ENCODE measurements at regions not wholly inside any gene's neighbourhood (a gene's known extent, or its start where the extent isn't known, plus 50 kb on each side); places are given as distances from the start of the nearest gene placed in this dataset.

DNA sequence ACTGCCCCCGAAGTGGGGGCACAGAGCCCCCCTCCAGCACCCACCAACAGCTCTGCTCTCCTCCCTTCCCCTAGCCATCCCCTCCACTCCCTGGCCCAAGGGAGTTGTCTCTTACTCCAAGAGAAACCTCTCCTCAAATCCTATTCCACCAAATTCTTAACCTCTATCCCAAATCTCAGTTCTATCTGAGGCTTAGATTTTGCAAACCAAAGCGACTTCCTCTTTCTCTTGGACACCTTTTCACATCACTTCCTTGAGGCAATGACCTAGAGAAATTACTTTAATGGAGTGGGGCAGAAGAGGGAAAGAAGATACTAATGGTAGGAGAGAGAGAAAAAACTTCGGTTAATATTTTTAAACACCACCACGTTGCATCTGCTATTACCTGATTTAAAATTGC lies 167.2 kb downstream of the SS18 start:
- TF ChIP-seq, protein P1, sequence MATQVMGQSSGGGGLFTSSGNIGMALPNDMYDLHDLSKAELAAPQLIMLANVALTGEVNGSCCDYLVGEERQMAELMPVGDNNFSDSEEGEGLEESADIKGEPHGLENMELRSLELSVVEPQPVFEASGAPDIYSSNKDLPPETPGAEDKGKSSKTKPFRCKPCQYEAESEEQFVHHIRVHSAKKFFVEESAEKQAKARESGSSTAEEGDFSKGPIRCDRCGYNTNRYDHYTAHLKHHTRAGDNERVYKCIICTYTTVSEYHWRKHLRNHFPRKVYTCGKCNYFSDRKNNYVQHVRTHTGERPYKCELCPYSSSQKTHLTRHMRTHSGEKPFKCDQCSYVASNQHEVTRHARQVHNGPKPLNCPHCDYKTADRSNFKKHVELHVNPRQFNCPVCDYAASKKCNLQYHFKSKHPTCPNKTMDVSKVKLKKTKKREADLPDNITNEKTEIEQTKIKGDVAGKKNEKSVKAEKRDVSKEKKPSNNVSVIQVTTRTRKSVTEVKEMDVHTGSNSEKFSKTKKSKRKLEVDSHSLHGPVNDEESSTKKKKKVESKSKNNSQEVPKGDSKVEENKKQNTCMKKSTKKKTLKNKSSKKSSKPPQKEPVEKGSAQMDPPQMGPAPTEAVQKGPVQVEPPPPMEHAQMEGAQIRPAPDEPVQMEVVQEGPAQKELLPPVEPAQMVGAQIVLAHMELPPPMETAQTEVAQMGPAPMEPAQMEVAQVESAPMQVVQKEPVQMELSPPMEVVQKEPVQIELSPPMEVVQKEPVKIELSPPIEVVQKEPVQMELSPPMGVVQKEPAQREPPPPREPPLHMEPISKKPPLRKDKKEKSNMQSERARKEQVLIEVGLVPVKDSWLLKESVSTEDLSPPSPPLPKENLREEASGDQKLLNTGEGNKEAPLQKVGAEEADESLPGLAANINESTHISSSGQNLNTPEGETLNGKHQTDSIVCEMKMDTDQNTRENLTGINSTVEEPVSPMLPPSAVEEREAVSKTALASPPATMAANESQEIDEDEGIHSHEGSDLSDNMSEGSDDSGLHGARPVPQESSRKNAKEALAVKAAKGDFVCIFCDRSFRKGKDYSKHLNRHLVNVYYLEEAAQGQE (IDR thresholded peaks at IDR 0.05; ENCODE audit: unreplicated experiment) = no peak
- TF ChIP-seq ZNF331 (CRISPR knock-in tag; IDR thresholded peaks at IDR 0.05; ENCODE audit: low read depth) (no peak), EZH2 (IDR thresholded peaks at IDR 0.05; ENCODE audit: low read depth, unreplicated experiment) (no peak), CTCF (conservative IDR thresholded peaks at IDR 0.05; ENCODE audit: low read depth in 2 of 2) (no peak), EZH2phosphoT487 (IDR thresholded peaks at IDR 0.05; ENCODE audit: unreplicated experiment) (no peak), CREB1 (CRISPR knock-in tag; IDR thresholded peaks at IDR 0.05; ENCODE audit: low read depth) (no peak), ETS1 (IDR thresholded peaks at IDR 0.05) (no peak), ZNF114 (CRISPR knock-in tag; IDR thresholded peaks at IDR 0.05) (no peak), NANOG (IDR thresholded peaks at IDR 0.05; ENCODE audit: borderline replicate concordance) (no peak), ZNF462 (CRISPR knock-in tag; IDR thresholded peaks at IDR 0.05) (no peak), STAT1 (IDR thresholded peaks at IDR 0.05; ENCODE audit: unreplicated experiment) (no peak), JUNB (IDR thresholded peaks at IDR 0.05; ENCODE audit: unreplicated experiment) (no peak), POLR2AphosphoS5 (IDR thresholded peaks at IDR 0.05; ENCODE audit: low read depth) (no peak)
- no peaks in the 10 kb centered on the region for H3K4me1 ChIP-seq (ENCODE audit: insufficient read depth)
- H3K4me3 ChIP-seq = no peak overlapping the region
- no peaks in the 10 kb centered on the region for H4K20me1 ChIP-seq (replicated peaks; ENCODE audit: insufficient read depth)
- Mint-ChIP-seq H3K27me3 (ENCODE audit: insufficient read depth, low read depth, poor library complexity) (peaks cover 3% of the 10 kb centered on the region), H3K27ac (no peak overlapping the region), H3K9me3 (peaks cover 10% of the 10 kb centered on the region), H3K36me3 (ENCODE audit: low read depth) (peaks cover 7% of the 10 kb centered on the region), H3K4me1 (no peaks in the 10 kb centered on the region), H3K4me3 (no peak overlapping the region)
- no peaks in the 10 kb centered on the region for H3F3A ChIP-seq (replicated peaks; ENCODE audit: low read depth)
- H3K79me2 ChIP-seq (replicated peaks; ENCODE audit: insufficient read depth) = no peaks in the 10 kb centered on the region
- H3K9me2 ChIP-seq (ENCODE audit: insufficient read depth) = peaks cover 4% of the 10 kb centered on the region
- no peak overlapping the region for H3K4me2 ChIP-seq
- no peaks in the 10 kb centered on the region for H3K36me3 ChIP-seq (ENCODE audit: insufficient read depth)
- no peak overlapping the region for H3K27ac ChIP-seq (ENCODE audit: low read depth)
- no peak for ATAC-seq
- no peaks in the 10 kb centered on the region for H3K27me3 ChIP-seq (ENCODE audit: insufficient read depth)
- peak overlapping the region; percentile 21; the same call in 1 of the 2 replicates for H2AFZ ChIP-seq
- DNase-seq (ENCODE audit: low spot score) = no peak

Measured in GM23338 (cell line).